Stimulated activated CD4-positive, alpha-beta T cell treated with anti-CD3 and anti-CD28 coated beads, TNF-alpha, amount 100 ng/mL, for 4 hours (primary cell): ENCODE measurements at regions not wholly inside any gene's neighbourhood (a gene's known extent, or its start where the extent isn't known, plus 50 kb on each side); places are given as distances from the start of the nearest gene placed in this dataset.
"Not testable (repeated sequence)": the region's sequence is repeated elsewhere in the genome, so short reads cannot be mapped to it uniquely, and the experiment has no call there.

Source experiments
- DNase-seq, 3 experiments: peaks; one replicate each; pipeline ENCODE4 v3.0.0-alpha.2; 2020; ENCODE audit warnings: low read depth in 3 of 3

GRCh38 chr13:88417801-88418200 lies 746.6 kb downstream of the SLITRK5 start:
- DNase-seq, result no peak

- no peak for DNase-seq
Observed at GRCh38 chr13:88424463-88424862, 753.3 kb downstream of the SLITRK5 start.

GRCh38 chr13:88426661-88427060 lies 755.5 kb downstream of the SLITRK5 start:
- DNase-seq, result no peak

- DNase-seq, result no peak
Observed at GRCh38 chr13:88429862-88430261, 758.7 kb downstream of the SLITRK5 start.

- no peak for DNase-seq
Observed at GRCh38 chr13:88434953-88435352, 763.8 kb downstream of the SLITRK5 start.

GRCh38 chr13:88436974-88437373 lies 765.8 kb downstream of the SLITRK5 start:
- no peak for DNase-seq

GRCh38 chr13:88450515-88450914 lies 779.3 kb downstream of the SLITRK5 start:
- no peak for DNase-seq

GRCh38 chr13:88456151-88456550 lies 785.0 kb downstream of the SLITRK5 start:
- no peak for DNase-seq

GRCh38 chr13:88459331-88459730 lies 788.2 kb downstream of the SLITRK5 start:
- no peak for DNase-seq

- DNase-seq, result no peak
Observed at GRCh38 chr13:88461272-88462009, 790.3 kb downstream of the SLITRK5 start.

GRCh38 chr13:88464851-88465250 lies 793.7 kb downstream of the SLITRK5 start:
- DNase-seq, result no peak

- DNase-seq, result no peak
Observed at GRCh38 chr13:88472316-88472715, 801.1 kb downstream of the SLITRK5 start.

GRCh38 chr13:88483202-88483601 lies 812.0 kb downstream of the SLITRK5 start:
- DNase-seq, result no peak

- DNase-seq, result no peak
Observed at GRCh38 chr13:88507909-88508308, 836.7 kb downstream of the SLITRK5 start.

- not testable (repeated sequence) for DNase-seq
Observed at GRCh38 chr13:88512993-88513392, 841.8 kb downstream of the SLITRK5 start.

GRCh38 chr13:88526186-88526852 lies 855.1 kb downstream of the SLITRK5 start:
- DNase-seq, result no peak

GRCh38 chr13:88526853-88527215 lies 855.7 kb downstream of the SLITRK5 start:
- DNase-seq, result no peak

- no peak for DNase-seq
Observed at GRCh38 chr13:88541994-88542393, 870.8 kb downstream of the SLITRK5 start.

GRCh38 chr13:88544836-88545235 lies 873.7 kb downstream of the SLITRK5 start:
- DNase-seq, result no peak

GRCh38 chr13:88552966-88553365 lies 881.8 kb downstream of the SLITRK5 start:
- no peak for DNase-seq

GRCh38 chr13:88565566-88565965 lies 894.4 kb downstream of the SLITRK5 start:
- DNase-seq, result no peak

- no peak for DNase-seq
Observed at GRCh38 chr13:88585861-88586260, 914.7 kb downstream of the SLITRK5 start.

GRCh38 chr13:88586263-88586662 lies 915.1 kb downstream of the SLITRK5 start:
- no peak for DNase-seq

GRCh38 chr13:88590574-88590973 lies 919.4 kb downstream of the SLITRK5 start:
- DNase-seq, result no peak
